GM10266 (cell line): ENCODE measurements at regions not wholly inside any gene's neighbourhood (a gene's known extent, or its start where the extent isn't known, plus 50 kb on each side); places are given as distances from the start of the nearest gene placed in this dataset.
A peak's percentile ranks its signal among the peaks of the same experiment; 100 is the strongest.

Experiments
- DNase-seq: peaks from one replicate; pipeline ENCODE4 v3.0.0; 2012; ENCODE audit errors: extremely low spot score
- CTCF ChIP-seq: IDR thresholded peaks from 2 replicates; pipeline ENCODE4 v1.5.1; 2012; ENCODE audit warnings: mild to moderate bottlenecking, low read depth; ENCODE audit not compliant: control insufficient read depth, insufficient read depth; ENCODE audit errors: missing control alignments

GRCh38 chr10:108789336-108789735, 1134.0 kb downstream of the XPNPEP1 start:
- no peak for DNase-seq
- no peak for TF ChIP-seq CTCF

- no peak for TF ChIP-seq CTCF
- no peak for DNase-seq
Measured at GRCh38 chr10:108788891-108789290, 1134.4 kb downstream of the XPNPEP1 start.

- no peak for DNase-seq
- TF ChIP-seq CTCF: no peak
Measured at GRCh38 chr10:108787932-108788331, 1135.4 kb downstream of the XPNPEP1 start.

- TF ChIP-seq CTCF: no peak
- DNase-seq: no peak
Measured at GRCh38 chr10:108785011-108785410, 1138.3 kb downstream of the XPNPEP1 start.

GRCh38 chr10:108784534-108784933, 1138.8 kb downstream of the XPNPEP1 start:
- DNase-seq: no peak
- TF ChIP-seq CTCF: no peak

- TF ChIP-seq CTCF: peak; percentile 64
- DNase-seq: peak; percentile 25
Measured at GRCh38 chr10:108783897-108784296, 1139.4 kb downstream of the XPNPEP1 start.

- no peak for TF ChIP-seq CTCF
- DNase-seq: no peak
Measured at GRCh38 chr10:108782411-108782810, 1140.9 kb downstream of the XPNPEP1 start.

- no peak for DNase-seq
- no peak for TF ChIP-seq CTCF
Measured at GRCh38 chr10:108779501-108779900, 1143.8 kb downstream of the XPNPEP1 start.
